Aorta (tissue), 5 donors: ENCODE measurements at regions not wholly inside any gene's neighbourhood (a gene's known extent, or its start where the extent isn't known, plus 50 kb on each side); places are given as distances from the start of the nearest gene placed in this dataset.

Experiments used
- ATAC-seq: fragments of 200-7000 bp; cut with Tn5 transposase; one replicate; pipeline ENCODE4 v1.9.1; 2022; ENCODE audit warnings: moderate library complexity; ENCODE audit not compliant: low FRiP score
- DNase-seq, 2 donors: peaks; one replicate each; pipeline ENCODE4 v3.0.0-alpha.2; 2020
- H3K27ac ChIP-seq, 2 donors: one replicate each; pipeline ENCODE4 v1.5.1; 2013; ENCODE audit warnings: low read length in 2 of 2, mild to moderate bottlenecking in 2 of 2, moderate library complexity in 2 of 2, control low read depth in 1 of 2, inconsistent platforms in 1 of 2, low read depth in 1 of 2
- H3K27me3 ChIP-seq, 2 donors: one replicate each; pipeline ENCODE4 v1.6.1; 2013; ENCODE audit warnings: control low read depth in 1 of 2, low read length in 1 of 2, mild to moderate bottlenecking in 1 of 2, moderate library complexity in 1 of 2; ENCODE audit not compliant: insufficient read depth in 2 of 2, control insufficient read depth in 1 of 2
- H3K36me3 ChIP-seq, 2 donors: one replicate each; pipeline ENCODE4 v1.6.1; 2013; ENCODE audit warnings: control low read depth in 1 of 2, low read length in 1 of 2, mild to moderate bottlenecking in 1 of 2; ENCODE audit not compliant: insufficient read depth in 2 of 2, control insufficient read depth in 1 of 2
- H3K4me1 ChIP-seq, 2 donors: one replicate each; pipeline ENCODE4 v1.6.1; 2013; ENCODE audit warnings: low read length in 2 of 2, control low read depth in 1 of 2, mild to moderate bottlenecking in 1 of 2, moderate library complexity in 1 of 2; ENCODE audit not compliant: insufficient read depth in 2 of 2, control insufficient read depth in 1 of 2
- H3K4me3 ChIP-seq, 2 donors: one replicate each; pipeline ENCODE4 v1.5.1; 2013; ENCODE audit warnings: low read length in 2 of 2, control low read depth in 1 of 2, mild to moderate bottlenecking in 1 of 2
- H3K9me3 ChIP-seq: one replicate; pipeline ENCODE4 v1.6.1; 2013; ENCODE audit warnings: mild to moderate bottlenecking, low read length; ENCODE audit not compliant: control insufficient read depth
- WGBS, 2 donors: extraction: QIAGEN DNeasy Blood & Tissue Kit; methylation state at CpG; one replicate each; pipeline ENCODE4 v1.1.7; 2013; 5-methylcytosine and 5-hydroxymethylcytosine counted together
- intact Hi-C, 2 donors: fragments of 100-400 bp; cut with DNase I; formaldehyde crosslinking; loops; one replicate each; pipeline versions ENCODE4 v1.14.2 to v1.15.0; 2022
- donor health status: healthy with polysubstance abuse.
- donor health status: Bipolar disorder and iron deficiency.
- donor health status: DM: no; HTN: no; CAD: no.
- donor health status: DM: no; HTN: no; CAD: no.
- donor health status: DM: yes; HTN: yes; CAD: no.

GRCh38 chr11:82557274-82557673 lies 176.4 kb downstream of the FAM181B start:
- Histone ChIP-seq H3K27ac (no peak overlapping the region), H3K4me3 (no peak overlapping the region), H3K27me3 (no peaks in the 10 kb centered on the region), H3K9me3 (no peaks in the 10 kb centered on the region), H3K4me1 (no peaks in the 10 kb centered on the region), H3K36me3 (no peaks in the 10 kb centered on the region)
- intact Hi-C loops: no loop called here
- ATAC-seq: no peak
- DNase-seq: peak in 1 of 2 donors; percentile 75
- 39 to 54% methylated on average over 4 of the region's 4 CpGs for WGBS, 2 donors

DNA sequence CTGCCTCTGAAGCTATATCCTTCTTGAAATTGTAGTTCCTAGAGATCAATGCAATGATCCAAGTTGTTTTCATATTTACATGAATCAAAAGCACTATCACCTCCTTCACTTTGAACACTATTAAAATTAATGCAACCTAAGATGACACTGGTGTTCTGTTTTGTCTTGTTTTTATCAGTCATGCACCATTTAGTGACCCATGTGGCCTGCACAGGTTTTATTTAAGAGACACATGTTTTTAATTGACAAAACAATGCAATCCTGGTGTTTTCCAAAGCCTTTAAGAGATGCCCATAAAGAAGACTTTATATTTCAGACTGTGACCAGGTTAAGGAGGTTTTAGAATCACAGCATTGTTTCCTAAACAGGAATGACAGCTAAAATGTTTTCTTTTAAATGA lies 177.5 kb downstream of the FAM181B start:
- H3K27me3 ChIP-seq: no peaks in the 10 kb centered on the region
- no peak for ATAC-seq
- no peaks in the 10 kb centered on the region for H3K36me3 ChIP-seq
- intact Hi-C loops: no loop called here
- no peak overlapping the region for H3K27ac ChIP-seq
- H3K4me1 ChIP-seq: no peaks in the 10 kb centered on the region
- no peaks in the 10 kb centered on the region for H3K9me3 ChIP-seq
- no peak for DNase-seq
- no peak overlapping the region for H3K4me3 ChIP-seq

GRCh38 chr11:82546661-82547557 lies 186.8 kb downstream of the FAM181B start:
- H3K4me1 ChIP-seq: no peaks in the 10 kb centered on the region
- no peak overlapping the region for H3K4me3 ChIP-seq
- no peak for DNase-seq
- H3K27me3 ChIP-seq: no peaks in the 10 kb centered on the region
- intact Hi-C loops: no loop called here
- H3K27ac ChIP-seq: no peak overlapping the region
- no peaks in the 10 kb centered on the region for H3K36me3 ChIP-seq
- H3K9me3 ChIP-seq: no peaks in the 10 kb centered on the region
- WGBS, 2 donors: 2 to 8% methylated on average over 3 of the region's 3 CpGs
- no peak for ATAC-seq

GRCh38 chr11:82539669-82540068 lies 194.0 kb downstream of the FAM181B start:
- DNase-seq (no peak), ATAC-seq (no peak)
- Histone ChIP-seq H3K4me3 (no peak overlapping the region), H3K27ac (no peak overlapping the region), H3K9me3 (no peaks in the 10 kb centered on the region), H3K4me1 (no peaks in the 10 kb centered on the region), H3K36me3 (no peaks in the 10 kb centered on the region), H3K27me3 (no peaks in the 10 kb centered on the region)
- intact Hi-C loops: no loop called here

GRCh38 chr11:82536706-82537105 lies 197.0 kb downstream of the FAM181B start:
- Histone ChIP-seq H3K27me3 (no peaks in the 10 kb centered on the region), H3K4me3 (no peak overlapping the region), H3K27ac (no peak overlapping the region), H3K9me3 (no peaks in the 10 kb centered on the region), H3K36me3 (no peaks in the 10 kb centered on the region), H3K4me1 (no peaks in the 10 kb centered on the region)
- DNase-seq (no peak), ATAC-seq (no peak)
- 44 to 56% methylated on average over 3 of the region's 3 CpGs for WGBS, 2 donors
- intact Hi-C loops: no loop called here

DNA sequence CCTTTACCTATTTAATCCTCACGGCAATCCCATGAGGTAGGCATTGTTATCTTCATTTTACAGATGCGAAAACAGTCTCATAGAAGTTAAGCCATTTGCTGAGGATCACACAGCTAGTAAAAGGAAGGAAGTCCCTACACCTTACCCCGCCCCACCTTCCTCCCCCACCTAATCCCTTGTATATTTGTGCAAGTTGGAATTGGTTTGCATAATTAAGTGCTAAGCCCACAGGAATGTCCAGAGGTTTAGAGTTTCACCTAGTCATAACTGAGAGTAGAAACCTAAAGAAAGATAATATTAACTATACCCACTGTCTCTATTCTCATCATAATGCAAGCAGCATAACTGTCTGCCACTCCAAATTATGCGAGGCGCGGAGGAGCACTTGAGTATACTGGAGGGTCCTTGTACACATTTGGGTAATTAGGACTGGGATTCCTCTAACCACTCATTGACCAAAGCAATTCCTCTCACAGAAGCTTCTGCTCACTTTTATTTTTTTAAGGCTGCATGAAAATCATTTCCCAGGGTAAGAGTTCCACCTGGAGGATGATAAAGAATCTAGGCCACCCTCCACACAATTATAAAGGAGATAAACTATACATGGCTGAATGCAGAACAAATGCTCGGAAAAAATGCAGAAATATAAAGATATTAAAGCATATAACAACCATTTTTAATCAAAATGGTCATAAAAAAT lies 199.9 kb downstream of the FAM181B start:
- ATAC-seq (no peak), DNase-seq (no peak)
- WGBS, 2 donors: 80 to 84% methylated on average over 7 of the region's 7 CpGs
- no peak overlapping the region for H3K4me3 ChIP-seq
- intact Hi-C loops: no loop called here
- H3K36me3 ChIP-seq: no peaks in the 10 kb centered on the region
- no peaks in the 10 kb centered on the region for H3K9me3 ChIP-seq
- H3K4me1 ChIP-seq: no peaks in the 10 kb centered on the region
- no peaks in the 10 kb centered on the region for H3K27me3 ChIP-seq
- H3K27ac ChIP-seq: no peak overlapping the region

DNA sequence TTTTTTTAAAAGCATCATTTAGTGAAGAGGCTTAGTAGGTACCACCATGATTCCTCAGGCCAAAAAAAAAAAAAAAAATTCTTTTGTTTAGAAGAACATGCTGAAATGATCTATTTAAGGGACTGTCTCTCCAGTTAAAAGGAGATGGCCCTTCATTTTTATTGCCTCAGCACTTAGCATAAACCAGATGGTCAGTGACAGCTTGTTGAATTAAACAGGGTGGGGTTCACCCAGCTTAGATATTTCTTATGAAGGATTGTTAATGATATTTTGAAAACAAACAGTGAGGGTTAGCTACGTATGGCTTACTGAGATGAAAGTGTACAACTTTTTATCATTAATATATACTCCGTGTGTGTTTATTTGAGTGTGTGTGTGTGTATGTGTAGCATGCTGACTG lies 203.7 kb downstream of the FAM181B start:
- Histone ChIP-seq H3K9me3 (no peaks in the 10 kb centered on the region), H3K27ac (no peak overlapping the region), H3K4me3 (no peak overlapping the region), H3K4me1 (no peaks in the 10 kb centered on the region), H3K27me3 (no peaks in the 10 kb centered on the region), H3K36me3 (no peaks in the 10 kb centered on the region)
- WGBS, 2 donors: 29 to 38% methylated on average over 2 of the region's 2 CpGs
- intact Hi-C loops: no loop called here
- ATAC-seq (no peak), DNase-seq (no peak)

GRCh38 chr11:82527081-82527584 lies 206.5 kb downstream of the FAM181B start:
- no peak overlapping the region for H3K4me3 ChIP-seq
- 76 to 81% methylated on average over 5 of the region's 5 CpGs for WGBS, 2 donors

DNA sequence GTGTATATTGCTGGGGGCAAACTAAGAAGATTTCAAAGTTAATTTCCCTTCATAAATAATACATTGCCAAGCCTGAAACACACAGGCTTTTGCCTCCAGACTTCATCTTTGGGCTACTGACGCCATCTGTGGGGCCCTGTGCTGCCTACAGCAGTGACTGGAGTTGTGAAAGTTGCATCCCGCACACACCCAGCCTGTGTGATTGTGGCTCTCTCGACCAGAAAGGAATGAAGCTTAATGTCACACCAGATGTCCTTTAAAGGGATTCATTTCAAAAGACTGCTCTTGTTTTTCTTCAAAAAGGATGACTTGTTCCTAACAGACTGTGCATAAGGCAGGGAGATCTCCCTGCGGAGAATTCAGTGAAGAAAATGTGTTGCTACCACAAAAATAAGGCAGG lies 210.5 kb downstream of the FAM181B start:
- no peak overlapping the region for H3K27ac ChIP-seq
- no peak overlapping the region for H3K4me3 ChIP-seq
- H3K9me3 ChIP-seq: no peaks in the 10 kb centered on the region
- intact Hi-C loops: no loop called here
- H3K4me1 ChIP-seq: no peaks in the 10 kb centered on the region
- no peaks in the 10 kb centered on the region for H3K27me3 ChIP-seq
- 35 to 40% methylated on average over 4 of the region's 4 CpGs for WGBS, 2 donors
- no peaks in the 10 kb centered on the region for H3K36me3 ChIP-seq
- DNase-seq (no peak), ATAC-seq (no peak)

More at GRCh38 chr11:82527081-82527584, 206.5 kb downstream of the FAM181B start:
- intact Hi-C loops: no loop called here
- Histone ChIP-seq H3K9me3 (no peaks in the 10 kb centered on the region), H3K27ac (no peak overlapping the region), H3K36me3 (no peaks in the 10 kb centered on the region), H3K4me1 (no peaks in the 10 kb centered on the region), H3K27me3 (no peaks in the 10 kb centered on the region)
- ATAC-seq (no peak), DNase-seq (no peak)
